Fibroblast of lung (primary cell): ENCODE measurements at regions not wholly inside any gene's neighbourhood (a gene's known extent, or its start where the extent isn't known, plus 50 kb on each side); places are given as distances from the start of the nearest gene placed in this dataset.

Experiments used
- DNase-seq, 2 donors: peaks; one replicate each; pipeline versions ENCODE4 v3.0.0 to v3.0.0-alpha.2; 2010; ENCODE audit warnings: low read depth in 2 of 2
- H2AFZ ChIP-seq: 2 replicates; pipeline ENCODE4 v1.5.1; 2012; ENCODE audit warnings: low read length, control low read depth, inconsistent platforms
- H3K27ac ChIP-seq: 2 replicates; pipeline ENCODE4 v1.5.1; 2011; ENCODE audit warnings: low read length, control low read depth; ENCODE audit not compliant: insufficient read depth
- H3K27me3 ChIP-seq: 2 replicates; pipeline ENCODE4 v1.5.1; 2011; ENCODE audit warnings: mild to moderate bottlenecking, low read length; ENCODE audit not compliant: control insufficient read depth, insufficient read depth
- H3K36me3 ChIP-seq: 2 replicates; pipeline ENCODE4 v1.5.1; 2011; ENCODE audit warnings: low read length; ENCODE audit not compliant: control insufficient read depth, insufficient read depth
- H3K4me1 ChIP-seq: 2 replicates; pipeline ENCODE4 v1.5.1; 2011; ENCODE audit warnings: low read length; ENCODE audit not compliant: control insufficient read depth, insufficient read depth; ENCODE audit errors: extremely low read depth
- H3K4me2 ChIP-seq: 2 replicates; pipeline ENCODE4 v1.5.1; 2011; ENCODE audit warnings: low read length, control low read depth; ENCODE audit not compliant: insufficient read depth; ENCODE audit errors: extremely low read depth
- H3K4me3 ChIP-seq, 4 experiments: fragments of 200-600 bp in 1 of 4; sonication (generic) in 1 of 4; replicated peaks in 1 of 4; 2 replicates each; pipeline ENCODE4 v1.5.1; 2011 to 2016; ENCODE audit warnings: low read length in 4 of 4, low read depth in 3 of 4, mild to moderate bottlenecking in 3 of 4, control low read depth in 2 of 4, inconsistent platforms in 1 of 4, mixed read lengths in 1 of 4; ENCODE audit not compliant: insufficient read depth in 1 of 4; ENCODE audit errors: control extremely low read depth in 1 of 4
- H3K79me2 ChIP-seq: 2 replicates; pipeline ENCODE4 v1.5.1; 2012; ENCODE audit warnings: mild to moderate bottlenecking, low read length, inconsistent platforms; ENCODE audit not compliant: control insufficient read depth, insufficient read depth
- H3K9ac ChIP-seq: 2 replicates; pipeline ENCODE4 v1.5.1; 2011; ENCODE audit warnings: mild to moderate bottlenecking, low read length, control low read depth; ENCODE audit not compliant: insufficient read depth
- H3K9me3 ChIP-seq: 2 replicates; pipeline ENCODE4 v1.5.1; 2012; ENCODE audit warnings: low read depth, low read length; ENCODE audit not compliant: control insufficient read depth, insufficient read depth
- H4K20me1 ChIP-seq: 2 replicates; pipeline ENCODE4 v1.5.1; 2011; ENCODE audit warnings: low read length; ENCODE audit not compliant: control insufficient read depth, insufficient read depth; ENCODE audit errors: extremely low read depth
- EZH2 ChIP-seq: IDR thresholded peaks from 2 replicates; pipeline ENCODE4 v1.5.1; 2012; ENCODE audit warnings: low read length, control low read depth, mild to moderate bottlenecking; ENCODE audit errors: missing control alignments
- TF ChIP-seq, protein P1 (sequence below), 2 donors: IDR thresholded peaks in 1 of 2; conservative IDR thresholded peaks in 1 of 2; 1 replicate in 1 of 2; 2 replicates in 1 of 2; pipeline ENCODE4 v1.5.1; 2011 to 2012; ENCODE audit warnings: low read length in 2 of 2, control low read depth in 1 of 2, inconsistent platforms in 1 of 2, low read depth in 1 of 2, mild to moderate bottlenecking in 1 of 2

DNA sequence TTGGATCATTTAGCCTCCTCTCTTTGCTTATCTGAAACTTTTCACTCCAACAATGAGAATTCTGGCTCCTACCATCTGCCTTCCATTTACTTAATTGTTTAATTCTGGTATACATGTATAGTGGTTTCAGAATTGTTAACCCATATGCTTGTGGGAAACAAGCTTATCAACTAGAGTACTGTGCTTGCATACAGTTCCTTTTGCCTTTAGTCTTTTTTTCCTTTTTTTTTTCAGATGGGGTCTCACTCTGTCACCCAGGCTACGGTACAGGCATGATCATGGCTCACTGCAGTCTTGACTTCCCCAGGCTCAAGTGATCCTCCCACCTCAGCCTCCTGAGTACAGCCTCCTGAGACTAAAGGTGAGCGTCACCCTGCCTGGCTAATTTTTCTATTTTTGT lies 153.8 kb upstream of the LHX5 start:
- TF ChIP-seq EZH2, result no peak
- TF ChIP-seq, protein P1, sequence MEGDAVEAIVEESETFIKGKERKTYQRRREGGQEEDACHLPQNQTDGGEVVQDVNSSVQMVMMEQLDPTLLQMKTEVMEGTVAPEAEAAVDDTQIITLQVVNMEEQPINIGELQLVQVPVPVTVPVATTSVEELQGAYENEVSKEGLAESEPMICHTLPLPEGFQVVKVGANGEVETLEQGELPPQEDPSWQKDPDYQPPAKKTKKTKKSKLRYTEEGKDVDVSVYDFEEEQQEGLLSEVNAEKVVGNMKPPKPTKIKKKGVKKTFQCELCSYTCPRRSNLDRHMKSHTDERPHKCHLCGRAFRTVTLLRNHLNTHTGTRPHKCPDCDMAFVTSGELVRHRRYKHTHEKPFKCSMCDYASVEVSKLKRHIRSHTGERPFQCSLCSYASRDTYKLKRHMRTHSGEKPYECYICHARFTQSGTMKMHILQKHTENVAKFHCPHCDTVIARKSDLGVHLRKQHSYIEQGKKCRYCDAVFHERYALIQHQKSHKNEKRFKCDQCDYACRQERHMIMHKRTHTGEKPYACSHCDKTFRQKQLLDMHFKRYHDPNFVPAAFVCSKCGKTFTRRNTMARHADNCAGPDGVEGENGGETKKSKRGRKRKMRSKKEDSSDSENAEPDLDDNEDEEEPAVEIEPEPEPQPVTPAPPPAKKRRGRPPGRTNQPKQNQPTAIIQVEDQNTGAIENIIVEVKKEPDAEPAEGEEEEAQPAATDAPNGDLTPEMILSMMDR (conservative IDR thresholded peaks at IDR 0.05 in 1 of 2, IDR thresholded peaks at IDR 0.05 in 1 of 2; ENCODE audit: low read depth in 1 of 2, low read length in 2 of 2), result no peak
- H3K9me3 ChIP-seq, result no peaks in the 10 kb centered on the region
- H3K4me2 ChIP-seq, result no peak overlapping the region
- H3K4me1 ChIP-seq, result no peaks in the 10 kb centered on the region
- H4K20me1 ChIP-seq, result no peaks in the 10 kb centered on the region
- no peaks in the 10 kb centered on the region for H3K36me3 ChIP-seq
- H3K27ac ChIP-seq, result no peak overlapping the region
- no peak overlapping the region for H3K9ac ChIP-seq
- no peak overlapping the region for H3K4me3 ChIP-seq
- H3K27me3 ChIP-seq, result no peaks in the 10 kb centered on the region
- DNase-seq, result no peak
- no peaks in the 10 kb centered on the region for H3K79me2 ChIP-seq
- no peak overlapping the region for H2AFZ ChIP-seq

DNA sequence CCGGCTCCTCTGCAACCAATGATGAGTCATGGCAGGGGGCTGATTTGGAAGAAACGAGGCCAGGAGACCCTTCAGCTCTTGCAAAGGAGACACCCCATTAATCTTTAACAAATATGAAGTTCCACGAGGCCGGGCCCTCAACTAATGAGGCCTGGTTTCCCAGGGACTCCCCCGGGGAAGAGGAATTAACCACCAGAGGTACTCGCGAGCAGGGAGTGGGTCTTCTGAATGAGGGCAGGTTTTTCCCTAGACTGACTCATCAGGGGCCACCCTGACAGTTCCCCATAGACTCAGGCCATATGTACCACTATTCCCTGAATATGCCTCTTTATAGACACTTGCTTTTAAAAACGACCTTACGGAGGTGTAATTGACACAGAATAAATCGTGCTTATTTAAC lies 150.7 kb upstream of the LHX5 start:
- TF ChIP-seq EZH2, result no peak
- TF ChIP-seq, protein P1 (conservative IDR thresholded peaks at IDR 0.05 in 1 of 2, IDR thresholded peaks at IDR 0.05 in 1 of 2; ENCODE audit: low read depth in 1 of 2, low read length in 2 of 2), result no peak
- Histone ChIP-seq H3K9me3 (no peaks in the 10 kb centered on the region), H3K9ac (no peak overlapping the region), H3K27me3 (no peaks in the 10 kb centered on the region), H2AFZ (no peak overlapping the region), H3K79me2 (no peaks in the 10 kb centered on the region), H3K4me1 (no peaks in the 10 kb centered on the region), H3K4me3 (no peak overlapping the region), H3K4me2 (no peak overlapping the region), H4K20me1 (no peaks in the 10 kb centered on the region), H3K36me3 (no peaks in the 10 kb centered on the region), H3K27ac (no peak overlapping the region)
- DNase-seq, result no peak

DNA sequence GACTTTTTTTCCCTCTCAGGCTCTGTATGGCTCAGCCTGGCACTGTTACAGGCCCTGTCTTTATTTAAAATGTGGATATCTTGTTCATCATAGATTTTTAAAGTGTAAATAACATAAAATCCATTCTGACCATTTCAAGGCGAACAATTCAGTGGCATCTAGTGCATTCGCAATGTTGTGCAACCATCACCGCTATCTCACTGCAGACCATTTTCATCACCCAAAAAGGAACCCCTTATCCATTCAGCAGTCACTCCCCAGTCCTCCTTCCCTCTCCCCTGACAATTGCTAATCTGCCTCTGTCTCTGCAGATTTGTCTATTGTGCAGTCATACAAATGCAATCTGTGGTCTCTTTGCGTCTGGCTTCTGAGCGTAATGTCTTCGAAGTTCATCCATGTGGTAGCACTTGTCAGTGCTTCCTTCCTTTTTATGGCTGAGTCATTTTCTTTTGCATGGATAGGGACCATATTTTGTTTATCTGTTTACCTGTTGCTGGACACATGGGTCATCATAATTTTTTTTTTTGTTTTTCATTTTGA lies 148.8 kb upstream of the LHX5 start:
- no peaks in the 10 kb centered on the region for H3K36me3 ChIP-seq
- no peak for DNase-seq
- H3K27ac ChIP-seq, result no peak overlapping the region
- H3K9ac ChIP-seq, result no peak overlapping the region
- no peak overlapping the region for H3K4me2 ChIP-seq
- H3K27me3 ChIP-seq, result no peaks in the 10 kb centered on the region
- no peak overlapping the region for H3K4me3 ChIP-seq
- H3K79me2 ChIP-seq, result no peaks in the 10 kb centered on the region
- no peaks in the 10 kb centered on the region for H4K20me1 ChIP-seq
- TF ChIP-seq, protein P1 (conservative IDR thresholded peaks at IDR 0.05 in 1 of 2, IDR thresholded peaks at IDR 0.05 in 1 of 2; ENCODE audit: low read depth in 1 of 2, low read length in 2 of 2), result no peak
- no peak for TF ChIP-seq EZH2
- no peak overlapping the region for H2AFZ ChIP-seq
- H3K4me1 ChIP-seq, result no peaks in the 10 kb centered on the region
- H3K9me3 ChIP-seq, result no peaks in the 10 kb centered on the region
